HG02840 (cell line): ENCODE measurements at regions not wholly inside any gene's neighbourhood (a gene's known extent, or its start where the extent isn't known, plus 50 kb on each side); places are given as distances from the start of the nearest gene placed in this dataset.
"Not testable (repeated sequence)": the region's sequence is repeated elsewhere in the genome, so short reads cannot be mapped to it uniquely, and the experiment has no call there.

Source experiments
- ATAC-seq: cut with Tn5 transposase; IDR thresholded peaks from one replicate; pipeline ENCODE4 v1.9.1; 2021; ENCODE audit warnings: mild to moderate bottlenecking, moderate library complexity, moderate number of reproducible peaks; ENCODE audit not compliant: unreplicated experiment, low FRiP score

- ATAC-seq: no peak
These were observed 51.8 kb upstream of the AGR3 start for GRCh38 chr7:16933296-16934279.

GRCh38 chr7:16934722-16935340, 53.0 kb upstream of the AGR3 start:
- no peak for ATAC-seq

GRCh38 chr7:16935341-16935735, 53.6 kb upstream of the AGR3 start:
- ATAC-seq: no peak

GRCh38 chr7:16936626-16937422, 55.0 kb upstream of the AGR3 start:
- ATAC-seq: no peak

GRCh38 chr7:16939161-16939560, 57.4 kb upstream of the AGR3 start:
- ATAC-seq: no peak

GRCh38 chr7:16940776-16941175, 59.0 kb upstream of the AGR3 start:
- no peak for ATAC-seq

GRCh38 chr7:16942929-16943509, 61.2 kb upstream of the AGR3 start:
- no peak for ATAC-seq

- no peak for ATAC-seq
These were observed 63.2 kb upstream of the AGR3 start for GRCh38 chr7:16944936-16945335.

GRCh38 chr7:16945372-16945771, 63.6 kb upstream of the AGR3 start:
- ATAC-seq: no peak

- ATAC-seq: not testable (repeated sequence)
These were observed 66.3 kb upstream of the AGR3 start for GRCh38 chr7:16948110-16948509.

GRCh38 chr7:16951483-16952080, 69.8 kb upstream of the AGR3 start:
- ATAC-seq: no peak

GRCh38 chr7:16954321-16954720, 72.5 kb upstream of the AGR3 start:
- ATAC-seq: no peak

GRCh38 chr7:16958724-16959123, 76.9 kb upstream of the AGR3 start:
- ATAC-seq: no peak

- no peak for ATAC-seq
These were observed 78.7 kb upstream of the AGR3 start for GRCh38 chr7:16960337-16960965.

- no peak for ATAC-seq
These were observed 79.9 kb upstream of the AGR3 start for GRCh38 chr7:16961641-16962040.

- ATAC-seq: no peak
These were observed 81.3 kb upstream of the AGR3 start for GRCh38 chr7:16963044-16963443.

GRCh38 chr7:16965697-16966096, 83.9 kb upstream of the AGR3 start:
- not testable (repeated sequence) for ATAC-seq

GRCh38 chr7:16967300-16967811, 85.6 kb upstream of the AGR3 start:
- no peak for ATAC-seq

GRCh38 chr7:16970732-16971482, 89.1 kb upstream of the AGR3 start:
- ATAC-seq: no peak
